IMR-90 (cell line): ENCODE measurements at regions not wholly inside any gene's neighbourhood (a gene's known extent, or its start where the extent isn't known, plus 50 kb on each side); places are given as distances from the start of the nearest gene placed in this dataset.
A peak's percentile ranks its signal among the peaks of the same experiment; 100 is the strongest.

ENCODE experiments used
- ATAC-seq: fragments of 200-7000 bp; cut with Tn5 transposase; 2 replicates; pipeline ENCODE4 v1.9.1; 2020; ENCODE audit warnings: low read depth, mild to moderate bottlenecking, moderate library complexity
- BruUV-seq: library from RNA; stranded (reverse); fragments of 400-500 nt; replicated peaks from 2 replicates; lab custom pipeline; 2021; lab: Mats Ljungman, UMichigan
- CTCF ChIA-PET: fragments of 300-600 bp; formaldehyde crosslinking; extraction: SDS; loops from one replicate; lab custom pipeline; 2021; ENCODE audit warnings: antibody characterized with exemption; lab: Yijun Ruan, JAX
- POLR2A ChIA-PET: fragments of 300-600 bp; sonication (Branson Sonifier 250); formaldehyde crosslinking; loops from one replicate; lab custom pipeline; 2022; ENCODE audit warnings: antibody characterized with exemption; ENCODE audit not compliant: unreplicated experiment; lab: Charles Lee
- DNase-seq: peaks from one replicate; pipeline ENCODE4 v3.0.0; 2013
- H2AFZ ChIP-seq: replicated peaks from 2 replicates; pipeline ENCODE3; 2013; ENCODE audit warnings: low read length, mild to moderate bottlenecking; ENCODE audit not compliant: poor library complexity
- H2AK5ac ChIP-seq: 2 replicates; pipeline ENCODE4 v1.6.1; 2013; ENCODE audit warnings: low read depth, low read length, inconsistent platforms
- H2AK9ac ChIP-seq: replicated peaks from 2 replicates; pipeline ENCODE3; 2013; ENCODE audit warnings: mild to moderate bottlenecking, low read depth, low read length, moderate library complexity; ENCODE audit not compliant: poor library complexity
- H2BK120ac ChIP-seq: 2 replicates; pipeline ENCODE4 v1.6.1; 2013; ENCODE audit warnings: low read depth, low read length, inconsistent platforms
- H2BK15ac ChIP-seq: 3 replicates; pipeline ENCODE4 v1.6.1; 2013; ENCODE audit warnings: low read depth, low read length, inconsistent platforms
- H2BK20ac ChIP-seq: 2 replicates; pipeline ENCODE4 v1.6.1; 2013; ENCODE audit warnings: low read depth, mild to moderate bottlenecking, inconsistent platforms, low read length, moderate library complexity
- H2BK5ac ChIP-seq: 2 replicates; pipeline ENCODE4 v1.6.1; 2013; ENCODE audit warnings: mild to moderate bottlenecking, low read depth, low read length, inconsistent platforms; ENCODE audit not compliant: poor library complexity, severe bottlenecking
- H3K14ac ChIP-seq: replicated peaks from 2 replicates; pipeline ENCODE4 v1.6.1; 2013; ENCODE audit warnings: low read depth, low read length, inconsistent platforms
- H3K18ac ChIP-seq: 2 replicates; pipeline ENCODE4 v1.6.1; 2013; ENCODE audit warnings: low read depth, low read length, control low read depth
- H3K23ac ChIP-seq: 2 replicates; pipeline ENCODE4 v1.6.1; 2013; ENCODE audit warnings: low read depth, low read length, inconsistent platforms
- H3K27ac ChIP-seq: 2 replicates; pipeline ENCODE4 v1.5.1; 2013; ENCODE audit warnings: mild to moderate bottlenecking, control low read depth, low read length; ENCODE audit not compliant: insufficient read depth
- H3K27me3 ChIP-seq: 2 replicates; pipeline ENCODE4 v1.6.1; 2013; ENCODE audit warnings: low read length; ENCODE audit not compliant: control insufficient read depth, insufficient read depth
- H3K36me3 ChIP-seq: 2 replicates; pipeline ENCODE4 v1.6.1; 2013; ENCODE audit warnings: low read length, mixed read lengths; ENCODE audit not compliant: control insufficient read depth, insufficient read depth
- H3K4ac ChIP-seq: 2 replicates; pipeline ENCODE4 v1.6.1; 2013; ENCODE audit warnings: low read depth, low read length, inconsistent platforms
- H3K4me1 ChIP-seq: 2 replicates; pipeline ENCODE4 v1.6.1; 2013; ENCODE audit warnings: low read length, mixed read lengths; ENCODE audit not compliant: control insufficient read depth, insufficient read depth
- H3K4me2 ChIP-seq: 2 replicates; pipeline ENCODE4 v1.6.1; 2013; ENCODE audit warnings: low read depth, mild to moderate bottlenecking, control low read depth, low read length, moderate library complexity
- H3K4me3 ChIP-seq: 2 replicates; pipeline ENCODE4 v1.5.1; 2013; ENCODE audit warnings: low read depth, mild to moderate bottlenecking, control low read depth, low read length, moderate library complexity; ENCODE audit not compliant: insufficient read depth
- H3K56ac ChIP-seq: 2 replicates; pipeline ENCODE4 v1.6.1; 2013; ENCODE audit warnings: low read length, inconsistent platforms; ENCODE audit not compliant: insufficient read depth; ENCODE audit errors: extremely low read depth
- H3K79me1 ChIP-seq, 2 experiments: 2 replicates each; pipeline ENCODE4 v1.6.1; 2013; ENCODE audit warnings: low read length in 2 of 2, inconsistent platforms in 1 of 2, low read depth in 1 of 2
- H3K9ac ChIP-seq: 2 replicates; pipeline ENCODE4 v1.6.1; 2013; ENCODE audit warnings: low read depth, low read length, control low read depth
- H3K9me1 ChIP-seq: 2 replicates; pipeline ENCODE4 v1.6.1; 2013; ENCODE audit warnings: low read length, inconsistent platforms; ENCODE audit not compliant: insufficient read depth
- H3K9me3 ChIP-seq: 2 replicates; pipeline ENCODE4 v1.6.1; 2013; ENCODE audit warnings: low read length; ENCODE audit not compliant: control insufficient read depth, insufficient read depth
- H4K20me1 ChIP-seq: 2 replicates; pipeline ENCODE4 v1.6.1; 2013; ENCODE audit warnings: low read length, inconsistent platforms; ENCODE audit not compliant: insufficient read depth
- H4K5ac ChIP-seq: 2 replicates; pipeline ENCODE4 v1.6.1; 2013; ENCODE audit warnings: mild to moderate bottlenecking, low read depth, low read length, control low read depth
- H4K8ac ChIP-seq, 2 experiments: 2 replicates each; pipeline ENCODE4 v1.6.1; 2013; ENCODE audit warnings: low read depth in 2 of 2, low read length in 2 of 2, control low read depth in 1 of 2, inconsistent platforms in 1 of 2
- H4K91ac ChIP-seq: 2 replicates; pipeline ENCODE4 v1.6.1; 2013; ENCODE audit warnings: low read depth, low read length, inconsistent platforms; ENCODE audit not compliant: insufficient read depth
- BHLHE40 ChIP-seq: fragments of 150-350 bp; IDR thresholded peaks from 2 replicates; pipeline ENCODE4 v1.6.1; 2016; ENCODE audit warnings: mild to moderate bottlenecking, low read depth, low read length
- CEBPB ChIP-seq: IDR thresholded peaks from 2 replicates; pipeline ENCODE4 v1.6.1; 2012; ENCODE audit warnings: low read depth, low read length, improper control_type of control experiment
- CHD1 ChIP-seq: IDR thresholded peaks from 2 replicates; pipeline ENCODE4 v1.6.1; 2012; ENCODE audit warnings: low read depth, low read length, improper control_type of control experiment
- FOS ChIP-seq: fragments of 150-350 bp; IDR thresholded peaks from 2 replicates; pipeline ENCODE4 v1.6.1; 2016; ENCODE audit warnings: low read depth, low read length
- MAFK ChIP-seq: IDR thresholded peaks from 2 replicates; pipeline ENCODE4 v1.6.1; 2012; ENCODE audit warnings: low read depth, low read length, improper control_type of control experiment
- MAZ ChIP-seq: IDR thresholded peaks from 2 replicates; pipeline ENCODE4 v1.6.1; 2012; ENCODE audit warnings: low read depth, mild to moderate bottlenecking, low read length, improper control_type of control experiment, moderate library complexity, borderline replicate concordance
- MXI1 ChIP-seq: IDR thresholded peaks from 2 replicates; pipeline ENCODE4 v1.6.1; 2012; ENCODE audit warnings: low read depth, mild to moderate bottlenecking, low read length, moderate library complexity, borderline replicate concordance
- NFE2L2 ChIP-seq: fragments of 150-350 bp; IDR thresholded peaks from 2 replicates; pipeline ENCODE4 v1.6.1; 2016; ENCODE audit warnings: low read depth, mild to moderate bottlenecking, low read length
- POLR2A ChIP-seq: IDR thresholded peaks from 2 replicates; pipeline ENCODE4 v1.6.1; 2012; ENCODE audit warnings: mild to moderate bottlenecking, low read depth, low read length
- RAD21 ChIP-seq: IDR thresholded peaks from 2 replicates; pipeline ENCODE4 v1.6.1; 2012; ENCODE audit warnings: low read length, improper control_type of control experiment
- RCOR1 ChIP-seq: IDR thresholded peaks from 2 replicates; pipeline ENCODE4 v1.6.1; 2012; ENCODE audit warnings: mild to moderate bottlenecking, low read length, improper control_type of control experiment; ENCODE audit not compliant: insufficient replicate concordance
- RFX5 ChIP-seq: IDR thresholded peaks from 2 replicates; pipeline ENCODE4 v1.8.0; 2012; ENCODE audit warnings: low read depth, mild to moderate bottlenecking, low read length, moderate library complexity
- SMC3 ChIP-seq: fragments of 150-350 bp; IDR thresholded peaks from 2 replicates; pipeline ENCODE4 v1.6.1; 2016; ENCODE audit warnings: low read depth, mild to moderate bottlenecking, antibody characterized with exemption, low read length, moderate library complexity
- WGBS, 2 experiments: methylation state at CpG; one replicate each; pipeline versions ENCODE4 v1.1.5 to v1.1.7; 2013; ENCODE audit warnings: missing lambda C conversion rate in 2 of 2; ENCODE audit not compliant: insufficient read length in 1 of 2; ENCODE audit errors: extremely low coverage in 2 of 2; 5-methylcytosine and 5-hydroxymethylcytosine counted together
- dilution Hi-C: fragments of 300-500 bp; cut with HindIII; formaldehyde crosslinking; loops from one replicate; pipeline ENCODE4 v1.14.3; 2018; ENCODE audit warnings: low sequenced_read_pairs; ENCODE audit not compliant: unreplicated experiment
- in situ Hi-C: fragments of 300-500 bp; cut with MboI; formaldehyde crosslinking; loops from 3 replicates; pipeline ENCODE4 v1.14.3; 2019; ENCODE audit warnings: low sequenced_read_pairs, inconsistent platforms, mixed read lengths
- intact Hi-C: fragments of 100-400 bp; cut with micrococcal nuclease; formaldehyde crosslinking; loops from 2 replicates; pipeline ENCODE4 v1.10.0; 2022
- TF ChIP-seq, protein P1 (sequence below): fragments of 150-350 bp; IDR thresholded peaks from 2 replicates; pipeline ENCODE4 v1.6.1; 2016; ENCODE audit warnings: low read depth, mild to moderate bottlenecking, low read length, moderate library complexity, borderline replicate concordance
- TF ChIP-seq, protein P2 (sequence below): conservative IDR thresholded peaks from 2 replicates; pipeline ENCODE4 v1.5.1; 2012; ENCODE audit warnings: mild to moderate bottlenecking, low read depth, low read length, improper control_type of control experiment
- TF ChIP-seq, protein P3 (sequence below): fragments of 150-350 bp; IDR thresholded peaks from 2 replicates; pipeline ENCODE4 v1.6.1; 2017; ENCODE audit warnings: mild to moderate bottlenecking, antibody characterized with exemption, low read length, low read depth

DNA sequence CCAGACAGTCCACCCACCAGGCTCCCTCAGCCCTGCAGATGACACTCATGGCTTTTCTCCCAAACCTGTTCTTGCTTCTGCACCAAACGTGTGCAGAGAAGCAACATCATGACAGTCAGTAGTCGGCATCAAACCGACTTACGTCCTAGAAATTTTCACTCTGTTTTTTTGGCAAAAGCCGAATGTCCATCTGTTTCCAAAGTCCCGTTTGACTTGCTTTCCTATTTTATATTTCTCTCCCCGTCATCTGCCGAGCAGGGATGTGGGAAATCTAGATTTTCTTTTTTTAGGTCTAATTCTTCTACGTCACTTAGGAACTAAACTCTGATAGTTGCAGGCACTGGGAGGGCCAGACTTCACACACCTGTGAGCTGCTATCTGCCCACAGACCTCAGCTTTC, 104.9 kb downstream of the RMI2 start:
- in situ Hi-C loops, result no loop called here
- Histone ChIP-seq H3K9me3 (no peaks in the 10 kb centered on the region), H3K36me3 (no peaks in the 10 kb centered on the region), H4K91ac (no peak overlapping the region), H3K27me3 (peaks cover 45% of the 10 kb centered on the region), H4K20me1 (no peaks in the 10 kb centered on the region), H3K18ac (no peak overlapping the region), H3K4me3 (no peak overlapping the region), H3K27ac (no peak overlapping the region), H3K14ac (no peak overlapping the region), H3K4me1 (no peaks in the 10 kb centered on the region), H3K79me1 (no peaks in the 10 kb centered on the region), H2BK5ac (no peak overlapping the region), H3K4ac (no peak overlapping the region), H3K4me2 (no peak overlapping the region), H2BK15ac (no peak overlapping the region), H2AK9ac (no peak overlapping the region), H4K5ac (no peak overlapping the region), H3K23ac (no peak overlapping the region), H2AK5ac (no peak overlapping the region), H2AFZ (peak overlapping the region; percentile 54), H4K8ac (no peak overlapping the region; a peak in 1 of 4 replicates), H2BK120ac (no peak overlapping the region), H3K9me1 (no peaks in the 10 kb centered on the region), H3K9ac (no peak overlapping the region), H3K56ac (no peak overlapping the region), H2BK20ac (no peak overlapping the region)
- TF ChIP-seq MAFK (no peak), MXI1 (no peak), BHLHE40 (no peak), CHD1 (no peak), RFX5 (no peak), CEBPB (no peak), MAZ (no peak), RCOR1 (no peak), POLR2A (no peak), SMC3 (no peak), NFE2L2 (no peak), FOS (no peak), RAD21 (no peak)
- TF ChIP-seq, protein P1, sequence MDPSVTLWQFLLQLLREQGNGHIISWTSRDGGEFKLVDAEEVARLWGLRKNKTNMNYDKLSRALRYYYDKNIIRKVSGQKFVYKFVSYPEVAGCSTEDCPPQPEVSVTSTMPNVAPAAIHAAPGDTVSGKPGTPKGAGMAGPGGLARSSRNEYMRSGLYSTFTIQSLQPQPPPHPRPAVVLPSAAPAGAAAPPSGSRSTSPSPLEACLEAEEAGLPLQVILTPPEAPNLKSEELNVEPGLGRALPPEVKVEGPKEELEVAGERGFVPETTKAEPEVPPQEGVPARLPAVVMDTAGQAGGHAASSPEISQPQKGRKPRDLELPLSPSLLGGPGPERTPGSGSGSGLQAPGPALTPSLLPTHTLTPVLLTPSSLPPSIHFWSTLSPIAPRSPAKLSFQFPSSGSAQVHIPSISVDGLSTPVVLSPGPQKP, result no peak
- TF ChIP-seq, protein P2, sequence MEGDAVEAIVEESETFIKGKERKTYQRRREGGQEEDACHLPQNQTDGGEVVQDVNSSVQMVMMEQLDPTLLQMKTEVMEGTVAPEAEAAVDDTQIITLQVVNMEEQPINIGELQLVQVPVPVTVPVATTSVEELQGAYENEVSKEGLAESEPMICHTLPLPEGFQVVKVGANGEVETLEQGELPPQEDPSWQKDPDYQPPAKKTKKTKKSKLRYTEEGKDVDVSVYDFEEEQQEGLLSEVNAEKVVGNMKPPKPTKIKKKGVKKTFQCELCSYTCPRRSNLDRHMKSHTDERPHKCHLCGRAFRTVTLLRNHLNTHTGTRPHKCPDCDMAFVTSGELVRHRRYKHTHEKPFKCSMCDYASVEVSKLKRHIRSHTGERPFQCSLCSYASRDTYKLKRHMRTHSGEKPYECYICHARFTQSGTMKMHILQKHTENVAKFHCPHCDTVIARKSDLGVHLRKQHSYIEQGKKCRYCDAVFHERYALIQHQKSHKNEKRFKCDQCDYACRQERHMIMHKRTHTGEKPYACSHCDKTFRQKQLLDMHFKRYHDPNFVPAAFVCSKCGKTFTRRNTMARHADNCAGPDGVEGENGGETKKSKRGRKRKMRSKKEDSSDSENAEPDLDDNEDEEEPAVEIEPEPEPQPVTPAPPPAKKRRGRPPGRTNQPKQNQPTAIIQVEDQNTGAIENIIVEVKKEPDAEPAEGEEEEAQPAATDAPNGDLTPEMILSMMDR, result no peak
- TF ChIP-seq, protein P3, sequence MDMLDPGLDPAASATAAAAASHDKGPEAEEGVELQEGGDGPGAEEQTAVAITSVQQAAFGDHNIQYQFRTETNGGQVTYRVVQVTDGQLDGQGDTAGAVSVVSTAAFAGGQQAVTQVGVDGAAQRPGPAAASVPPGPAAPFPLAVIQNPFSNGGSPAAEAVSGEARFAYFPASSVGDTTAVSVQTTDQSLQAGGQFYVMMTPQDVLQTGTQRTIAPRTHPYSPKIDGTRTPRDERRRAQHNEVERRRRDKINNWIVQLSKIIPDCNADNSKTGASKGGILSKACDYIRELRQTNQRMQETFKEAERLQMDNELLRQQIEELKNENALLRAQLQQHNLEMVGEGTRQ, result no peak
- dilution Hi-C loops, result no loop called here
- no peak for ATAC-seq
- POLR2A ChIA-PET, result no interaction called here
- DNase-seq, result no peak
- BruUV-seq, result no TSS peak
- CTCF ChIA-PET, result no interaction called here
- no CpG with 5 or more reads among the region's 9 CpGs for WGBS, 2 experiments
- intact Hi-C loops, result no loop called here
